ENCODE measurements at regions not wholly inside any gene's neighbourhood (a gene's known extent, or its start where the extent isn't known, plus 50 kb on each side); places are given as distances from the start of the nearest gene placed in this dataset.

DNA sequence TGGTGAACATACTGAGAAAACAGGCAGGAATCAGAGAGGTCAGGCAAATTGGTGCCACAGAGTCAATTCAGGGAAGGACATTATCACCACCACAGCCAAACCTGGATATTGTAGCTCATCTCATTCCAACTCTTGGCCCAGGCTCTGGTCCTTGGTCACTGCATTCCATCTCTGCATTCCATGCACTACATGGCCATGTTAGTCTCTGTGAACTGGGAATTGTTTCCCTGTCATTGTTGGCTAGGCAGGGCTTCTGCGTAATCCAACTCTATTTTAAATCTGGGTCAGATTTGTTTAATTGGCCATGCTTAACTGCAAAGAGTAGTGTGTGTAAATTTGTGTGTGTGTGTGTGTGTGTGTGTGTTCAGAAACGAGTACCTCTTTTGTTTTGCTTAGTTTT, 837.6 kb upstream of the ADAMTS5 start:
- TF ChIP-seq, protein P1, sequence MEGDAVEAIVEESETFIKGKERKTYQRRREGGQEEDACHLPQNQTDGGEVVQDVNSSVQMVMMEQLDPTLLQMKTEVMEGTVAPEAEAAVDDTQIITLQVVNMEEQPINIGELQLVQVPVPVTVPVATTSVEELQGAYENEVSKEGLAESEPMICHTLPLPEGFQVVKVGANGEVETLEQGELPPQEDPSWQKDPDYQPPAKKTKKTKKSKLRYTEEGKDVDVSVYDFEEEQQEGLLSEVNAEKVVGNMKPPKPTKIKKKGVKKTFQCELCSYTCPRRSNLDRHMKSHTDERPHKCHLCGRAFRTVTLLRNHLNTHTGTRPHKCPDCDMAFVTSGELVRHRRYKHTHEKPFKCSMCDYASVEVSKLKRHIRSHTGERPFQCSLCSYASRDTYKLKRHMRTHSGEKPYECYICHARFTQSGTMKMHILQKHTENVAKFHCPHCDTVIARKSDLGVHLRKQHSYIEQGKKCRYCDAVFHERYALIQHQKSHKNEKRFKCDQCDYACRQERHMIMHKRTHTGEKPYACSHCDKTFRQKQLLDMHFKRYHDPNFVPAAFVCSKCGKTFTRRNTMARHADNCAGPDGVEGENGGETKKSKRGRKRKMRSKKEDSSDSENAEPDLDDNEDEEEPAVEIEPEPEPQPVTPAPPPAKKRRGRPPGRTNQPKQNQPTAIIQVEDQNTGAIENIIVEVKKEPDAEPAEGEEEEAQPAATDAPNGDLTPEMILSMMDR (IDR thresholded peaks at IDR 0.05) = no peak
- no peak for TF ChIP-seq POLR2A (IDR thresholded peaks at IDR 0.05)

Measured in uterus (tissue), 2 donors.